ENCODE measurements at regions not wholly inside any gene's neighbourhood (a gene's known extent, or its start where the extent isn't known, plus 50 kb on each side); places are given as distances from the start of the nearest gene placed in this dataset.

- Histone ChIP-seq H3K9me3 (ENCODE audit: control insufficient read depth, insufficient read depth, low read depth, low read length) (no peaks in the 10 kb centered on the region), H3K4me2 (ENCODE audit: extremely low read depth, insufficient read depth, low read length) (no peak overlapping the region), H3K36me3 (ENCODE audit: control insufficient read depth, insufficient read depth, low read length) (no peaks in the 10 kb centered on the region), H3K4me3 (replicated peaks in 1 of 4; ENCODE audit: control extremely low read depth in 1 of 4, insufficient read depth in 1 of 4, low read depth in 3 of 4, low read length in 4 of 4) (no peak overlapping the region), H3K27me3 (ENCODE audit: control insufficient read depth, insufficient read depth, low read length) (no peaks in the 10 kb centered on the region), H3K79me2 (ENCODE audit: control insufficient read depth, insufficient read depth, low read length) (no peaks in the 10 kb centered on the region), H3K9ac (ENCODE audit: insufficient read depth, low read length) (no peak overlapping the region), H2AFZ (ENCODE audit: low read length) (no peak overlapping the region), H3K4me1 (ENCODE audit: control insufficient read depth, extremely low read depth, insufficient read depth, low read length) (no peaks in the 10 kb centered on the region), H3K27ac (ENCODE audit: insufficient read depth, low read length) (no peak overlapping the region), H4K20me1 (ENCODE audit: control insufficient read depth, extremely low read depth, insufficient read depth, low read length) (no peaks in the 10 kb centered on the region)
- no peak for TF ChIP-seq EZH2 (IDR thresholded peaks at IDR 0.05; ENCODE audit: low read length, missing control alignments)
- no peak for DNase-seq (ENCODE audit: low read depth in 2 of 2)
Observed at GRCh38 chr12:74918291-74918690, 291.3 kb downstream of the KCNC2 start.

- Histone ChIP-seq H3K4me1 (ENCODE audit: control insufficient read depth, extremely low read depth, insufficient read depth, low read length) (no peaks in the 10 kb centered on the region), H3K36me3 (ENCODE audit: control insufficient read depth, insufficient read depth, low read length) (no peaks in the 10 kb centered on the region), H3K27ac (ENCODE audit: insufficient read depth, low read length) (no peak overlapping the region), H3K9me3 (ENCODE audit: control insufficient read depth, insufficient read depth, low read depth, low read length) (no peaks in the 10 kb centered on the region), H3K79me2 (ENCODE audit: control insufficient read depth, insufficient read depth, low read length) (no peaks in the 10 kb centered on the region), H3K27me3 (ENCODE audit: control insufficient read depth, insufficient read depth, low read length) (no peaks in the 10 kb centered on the region), H3K9ac (ENCODE audit: insufficient read depth, low read length) (no peak overlapping the region), H3K4me3 (replicated peaks in 1 of 4; ENCODE audit: control extremely low read depth in 1 of 4, insufficient read depth in 1 of 4, low read depth in 3 of 4, low read length in 4 of 4) (no peak overlapping the region), H2AFZ (ENCODE audit: low read length) (no peak overlapping the region), H4K20me1 (ENCODE audit: control insufficient read depth, extremely low read depth, insufficient read depth, low read length) (no peaks in the 10 kb centered on the region), H3K4me2 (ENCODE audit: extremely low read depth, insufficient read depth, low read length) (no peak overlapping the region)
- DNase-seq (ENCODE audit: low read depth in 2 of 2), result no peak
- TF ChIP-seq CTCF (conservative IDR thresholded peaks at IDR 0.05 in 1 of 2, IDR thresholded peaks at IDR 0.05 in 1 of 2; ENCODE audit: low read depth in 1 of 2, low read length in 2 of 2) (no peak), EZH2 (IDR thresholded peaks at IDR 0.05; ENCODE audit: low read length, missing control alignments) (no peak)
Observed at GRCh38 chr12:74922117-74922516, 287.5 kb downstream of the KCNC2 start.

- Histone ChIP-seq H3K4me2 (ENCODE audit: extremely low read depth, insufficient read depth, low read length) (no peak overlapping the region), H2AFZ (ENCODE audit: low read length) (no peak overlapping the region), H3K9me3 (ENCODE audit: control insufficient read depth, insufficient read depth, low read depth, low read length) (no peaks in the 10 kb centered on the region), H4K20me1 (ENCODE audit: control insufficient read depth, extremely low read depth, insufficient read depth, low read length) (no peaks in the 10 kb centered on the region), H3K79me2 (ENCODE audit: control insufficient read depth, insufficient read depth, low read length) (no peaks in the 10 kb centered on the region), H3K27me3 (ENCODE audit: control insufficient read depth, insufficient read depth, low read length) (no peaks in the 10 kb centered on the region), H3K9ac (ENCODE audit: insufficient read depth, low read length) (no peak overlapping the region), H3K36me3 (ENCODE audit: control insufficient read depth, insufficient read depth, low read length) (no peaks in the 10 kb centered on the region), H3K4me1 (ENCODE audit: control insufficient read depth, extremely low read depth, insufficient read depth, low read length) (no peaks in the 10 kb centered on the region), H3K27ac (ENCODE audit: insufficient read depth, low read length) (no peak overlapping the region), H3K4me3 (replicated peaks in 1 of 4; ENCODE audit: control extremely low read depth in 1 of 4, insufficient read depth in 1 of 4, low read depth in 3 of 4, low read length in 4 of 4) (no peak overlapping the region)
- TF ChIP-seq CTCF (conservative IDR thresholded peaks at IDR 0.05 in 1 of 2, IDR thresholded peaks at IDR 0.05 in 1 of 2; ENCODE audit: low read depth in 1 of 2, low read length in 2 of 2), result no peak
- TF ChIP-seq EZH2 (IDR thresholded peaks at IDR 0.05; ENCODE audit: low read length, missing control alignments), result no peak
- DNase-seq (ENCODE audit: low read depth in 2 of 2), result no peak
Observed at GRCh38 chr12:74922642-74923041, 287.0 kb downstream of the KCNC2 start.
